ENCODE measurements at regions not wholly inside any gene's neighbourhood (a gene's known extent, or its start where the extent isn't known, plus 50 kb on each side); places are given as distances from the start of the nearest gene placed in this dataset.

GRCh38 chr5:171509467-171509866 lies 90.0 kb downstream of the FGF18 start:
- no peak for DNase-seq (ENCODE audit: low spot score)

- DNase-seq (ENCODE audit: low spot score) = no peak
Observed at GRCh38 chr5:171512397-171512796, 93.0 kb downstream of the FGF18 start.

- DNase-seq (ENCODE audit: low spot score) = no peak
Observed at GRCh38 chr5:171513591-171513990, 94.1 kb downstream of the FGF18 start.

GRCh38 chr5:171518916-171519315 lies 99.5 kb downstream of the FGF18 start:
- no peak for DNase-seq (ENCODE audit: low spot score)

GRCh38 chr5:171520300-171521174 lies 101.1 kb downstream of the FGF18 start:
- DNase-seq (ENCODE audit: low spot score) = no peak

- no peak for DNase-seq (ENCODE audit: low spot score)
Observed at GRCh38 chr5:171521219-171521633, 101.8 kb downstream of the FGF18 start.

GRCh38 chr5:171521679-171522078 lies 102.2 kb downstream of the FGF18 start:
- DNase-seq (ENCODE audit: low spot score) = no peak

GRCh38 chr5:171523781-171524180 lies 104.3 kb downstream of the FGF18 start:
- no peak for DNase-seq (ENCODE audit: low spot score)

- DNase-seq (ENCODE audit: low spot score) = no peak
Observed at GRCh38 chr5:171524466-171524865, 105.0 kb downstream of the FGF18 start.

GRCh38 chr5:171525085-171525484 lies 105.6 kb downstream of the FGF18 start:
- DNase-seq (ENCODE audit: low spot score) = no peak

- DNase-seq (ENCODE audit: low spot score) = no peak
Observed at GRCh38 chr5:171528036-171528435, 108.6 kb downstream of the FGF18 start.

- DNase-seq (ENCODE audit: low spot score) = no peak
Observed at GRCh38 chr5:171528865-171529614, 109.6 kb downstream of the FGF18 start.

- no peak for DNase-seq (ENCODE audit: low spot score)
Observed at GRCh38 chr5:171531638-171532037, 112.2 kb downstream of the FGF18 start.

GRCh38 chr5:171533153-171533552 lies 113.7 kb downstream of the FGF18 start:
- DNase-seq (ENCODE audit: low spot score) = no peak

GRCh38 chr5:171534043-171534895 lies 114.8 kb downstream of the FGF18 start:
- no peak for DNase-seq (ENCODE audit: low spot score)

- DNase-seq (ENCODE audit: low spot score) = no peak
Observed at GRCh38 chr5:171535162-171535561, 115.7 kb downstream of the FGF18 start.

GRCh38 chr5:171537070-171537849 lies 117.8 kb downstream of the FGF18 start:
- no peak for DNase-seq (ENCODE audit: low spot score)

- DNase-seq (ENCODE audit: low spot score) = no peak
Observed at GRCh38 chr5:171537923-171538537, 118.6 kb downstream of the FGF18 start.

GRCh38 chr5:171538681-171539080 lies 119.2 kb downstream of the FGF18 start:
- no peak for DNase-seq (ENCODE audit: low spot score)

GRCh38 chr5:171540865-171541264 lies 121.4 kb downstream of the FGF18 start:
- DNase-seq (ENCODE audit: low spot score) = no peak

GRCh38 chr5:171541341-171541776 lies 121.9 kb downstream of the FGF18 start:
- DNase-seq (ENCODE audit: low spot score) = no peak
